KG1 (cell line): ENCODE measurements at regions not wholly inside any gene's neighbourhood (a gene's known extent, or its start where the extent isn't known, plus 50 kb on each side); places are given as distances from the start of the nearest gene placed in this dataset.
A peak's percentile ranks its signal among the peaks of the same experiment; 100 is the strongest.

Source experiments
- DNase-seq: peaks from one replicate; lab custom pipeline; 2025; lab: John Stamatoyannopoulos, UW

DNA sequence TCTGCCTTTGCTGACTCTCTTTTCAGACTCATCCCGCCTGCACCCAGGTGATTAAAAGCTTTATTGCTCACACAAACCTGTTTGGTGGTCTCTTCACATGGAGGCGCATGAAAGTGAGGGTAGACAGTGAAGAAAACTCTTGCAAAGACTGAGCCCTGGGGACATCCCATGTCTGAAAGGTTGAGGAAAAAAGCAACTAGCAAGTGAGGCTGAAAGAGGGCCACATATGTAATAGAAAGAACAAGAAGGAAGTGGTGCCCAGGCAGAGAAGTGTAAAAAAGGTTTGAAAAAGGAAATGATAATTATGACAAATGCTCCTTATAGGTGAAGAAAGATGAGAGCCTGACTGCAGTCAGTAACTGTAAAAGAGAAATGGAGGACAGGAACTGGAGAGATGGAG is 115.9 kb upstream of the NEK7 start:
- no peak for DNase-seq

DNA sequence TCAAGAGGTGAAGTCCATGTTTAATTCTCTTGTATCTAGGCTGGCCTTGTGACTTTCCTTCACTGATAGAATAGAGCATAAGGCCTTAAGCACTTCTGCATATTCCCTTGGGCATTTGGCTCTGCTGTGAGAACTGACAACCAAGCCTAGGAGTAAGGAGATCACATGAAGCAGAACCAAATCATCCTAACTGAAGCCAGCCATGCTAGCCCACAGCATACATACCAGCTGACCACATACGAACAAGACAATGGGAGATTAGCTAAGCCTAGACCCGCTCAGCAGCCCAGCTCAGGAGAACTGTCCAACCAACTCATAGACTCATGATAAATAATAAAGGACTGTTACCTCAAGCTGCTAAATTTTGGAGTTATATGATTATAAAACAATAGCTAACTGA is 114.6 kb upstream of the NEK7 start:
- DNase-seq = no peak

DNA sequence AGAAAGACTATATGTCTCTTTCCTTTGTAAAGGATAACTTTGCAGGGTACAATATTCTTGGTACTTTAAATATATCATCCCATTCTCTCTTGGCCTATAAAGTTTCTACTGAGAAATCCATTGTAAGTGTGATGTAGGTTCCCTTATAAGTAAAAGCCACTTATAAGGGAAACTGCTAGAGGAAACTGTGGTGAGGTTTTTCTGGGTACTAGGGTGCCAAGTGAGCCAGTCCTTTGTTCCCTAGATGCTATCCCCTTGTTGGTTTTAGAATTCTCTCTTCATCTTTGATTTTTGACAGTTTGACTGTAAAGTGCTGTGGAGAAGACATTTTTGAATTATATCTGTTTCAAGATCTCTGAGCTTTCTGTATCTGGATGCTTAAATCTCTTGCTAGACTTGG is 108.9 kb upstream of the NEK7 start:
- DNase-seq = no peak

DNA sequence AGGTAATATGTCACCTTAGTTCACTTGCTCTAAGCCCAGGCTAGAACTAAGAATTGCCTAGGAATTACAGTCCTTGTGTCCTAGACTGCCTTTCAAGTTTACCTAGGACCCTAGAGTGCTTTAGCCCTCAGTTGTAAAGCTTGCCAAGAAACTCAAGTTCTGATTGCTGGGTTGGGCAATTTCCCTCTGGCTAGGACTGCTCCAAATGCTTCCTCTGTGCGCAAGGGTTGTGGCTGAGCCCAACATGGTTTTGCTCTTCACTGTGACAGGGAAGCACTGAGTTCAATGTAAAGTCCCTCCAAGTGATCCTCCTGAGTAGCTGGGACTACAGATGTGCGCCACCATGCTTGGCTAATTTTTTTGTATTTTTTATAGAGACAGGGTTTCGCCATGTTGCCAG is 102.3 kb upstream of the NEK7 start:
- DNase-seq = no peak

DNA sequence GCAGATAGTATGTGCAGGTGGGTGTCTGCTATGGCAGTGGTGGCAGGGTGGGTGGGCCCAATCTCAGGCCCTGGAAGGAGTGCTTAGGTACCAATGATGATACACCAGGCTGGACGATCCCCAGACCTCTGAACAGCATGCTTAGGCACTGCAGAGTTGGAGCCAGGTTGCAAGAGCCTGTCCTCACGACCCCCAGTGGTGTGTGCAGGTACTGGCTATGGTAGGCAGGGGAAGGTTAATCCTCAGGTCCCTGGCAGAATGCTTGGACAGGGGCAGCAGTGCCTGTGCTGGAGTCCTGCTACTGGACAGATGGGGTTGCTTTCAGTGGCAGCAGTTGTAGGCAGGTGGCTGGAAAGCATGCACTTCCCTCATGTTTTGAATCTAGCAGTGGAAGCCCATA is 100.5 kb upstream of the NEK7 start:
- no peak for DNase-seq

DNA sequence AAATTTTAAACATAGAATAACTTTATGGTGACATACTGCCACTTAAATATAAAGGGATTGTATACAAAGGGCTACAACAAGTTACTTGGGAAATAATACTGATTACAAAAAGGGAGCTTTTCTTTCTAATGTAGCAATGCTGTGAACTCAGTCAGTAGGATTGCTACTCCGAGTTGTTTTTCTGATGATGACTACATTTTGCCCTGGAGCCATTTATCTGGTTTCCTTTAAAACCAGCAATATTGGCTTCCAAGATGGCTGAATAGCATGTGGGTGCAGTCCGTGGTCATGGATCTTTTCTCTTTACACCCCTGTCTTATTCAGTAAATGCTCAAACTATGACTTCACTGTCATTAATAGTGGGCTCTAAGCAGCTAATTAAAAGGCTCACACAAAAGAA is 92.6 kb upstream of the NEK7 start:
- no peak for DNase-seq

DNA sequence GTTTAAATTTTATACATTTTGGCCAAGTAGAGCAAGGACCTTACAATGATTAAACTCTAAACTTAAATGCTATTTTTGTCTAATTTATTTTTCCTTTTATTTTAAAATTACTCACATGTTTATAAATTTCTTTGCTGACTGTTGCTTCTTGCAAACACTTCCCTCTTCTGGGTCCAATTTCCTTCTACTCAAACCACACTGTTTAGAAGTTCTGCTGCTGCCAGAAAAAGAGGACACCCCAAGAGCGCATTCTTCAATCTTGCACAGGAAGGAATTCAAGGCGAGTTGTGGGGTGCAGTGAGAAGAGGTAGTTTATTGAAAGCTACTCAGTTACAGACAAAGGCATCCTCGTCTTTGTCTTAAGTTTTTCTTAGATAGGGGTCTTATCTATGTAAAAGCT is 88.5 kb upstream of the NEK7 start:
- no peak for DNase-seq

DNA sequence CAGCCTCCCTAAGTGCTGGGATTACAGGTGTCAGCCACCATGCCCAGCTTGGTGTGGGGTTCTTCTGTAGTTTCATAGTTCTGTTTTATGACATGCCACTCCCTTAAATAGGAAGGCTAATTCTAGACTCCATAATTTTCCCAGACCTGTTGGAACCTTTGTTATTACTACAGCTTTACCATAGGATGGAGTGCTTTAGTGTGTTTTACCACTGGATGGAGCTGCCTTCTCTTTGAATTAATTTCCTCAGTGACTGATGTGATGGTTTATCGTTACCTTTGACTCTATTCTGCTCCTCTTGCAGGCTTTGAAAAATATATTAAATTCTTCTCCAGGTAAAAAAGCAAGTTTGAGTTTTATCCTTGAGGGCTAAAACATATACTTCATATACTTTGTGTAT is 84.6 kb upstream of the NEK7 start:
- DNase-seq = no peak

DNA sequence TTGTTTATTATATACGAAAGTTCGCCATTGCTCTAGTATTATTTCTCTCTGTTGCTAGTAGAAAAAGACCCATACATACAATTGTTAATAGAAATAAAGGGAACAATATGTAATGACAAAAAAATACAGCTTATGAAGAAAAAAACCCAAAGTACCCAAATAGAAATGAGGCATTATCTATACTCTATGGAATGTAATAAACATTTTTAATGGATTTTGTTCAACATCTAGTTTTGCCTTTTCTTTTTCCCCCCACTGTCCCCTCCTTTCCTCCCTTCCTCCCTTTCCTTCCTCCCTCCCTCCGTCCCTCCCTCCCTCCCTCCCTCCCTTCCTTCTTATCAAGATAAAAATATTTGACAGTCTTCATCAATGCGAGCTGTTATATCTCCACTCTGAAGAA is 81.5 kb upstream of the NEK7 start:
- no peak for DNase-seq

DNA sequence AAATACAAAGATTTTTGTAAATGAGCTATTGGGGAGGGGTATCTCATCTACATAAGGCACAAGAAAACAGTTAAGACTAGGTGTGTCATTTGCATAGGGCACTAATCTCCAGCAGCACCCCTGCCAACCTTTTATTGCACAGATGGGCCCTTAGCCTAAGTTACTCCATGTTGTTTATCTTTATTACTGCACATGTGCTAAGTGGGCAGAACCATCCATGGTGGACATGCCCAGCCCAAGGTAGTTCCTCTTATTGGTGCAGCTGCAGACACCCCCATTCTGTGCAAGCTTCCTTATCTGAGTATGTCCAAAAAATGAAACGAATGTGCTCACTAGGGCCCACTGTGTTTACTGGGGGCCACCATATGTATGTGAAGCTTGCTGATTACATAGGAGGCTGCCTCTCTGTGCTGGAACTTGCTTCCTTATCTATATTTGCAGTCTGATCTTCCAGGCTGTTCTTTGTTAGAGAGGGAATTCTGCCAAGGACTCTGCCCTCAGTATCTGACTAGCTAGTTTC is 77.3 kb upstream of the NEK7 start:
- no peak for DNase-seq

DNA sequence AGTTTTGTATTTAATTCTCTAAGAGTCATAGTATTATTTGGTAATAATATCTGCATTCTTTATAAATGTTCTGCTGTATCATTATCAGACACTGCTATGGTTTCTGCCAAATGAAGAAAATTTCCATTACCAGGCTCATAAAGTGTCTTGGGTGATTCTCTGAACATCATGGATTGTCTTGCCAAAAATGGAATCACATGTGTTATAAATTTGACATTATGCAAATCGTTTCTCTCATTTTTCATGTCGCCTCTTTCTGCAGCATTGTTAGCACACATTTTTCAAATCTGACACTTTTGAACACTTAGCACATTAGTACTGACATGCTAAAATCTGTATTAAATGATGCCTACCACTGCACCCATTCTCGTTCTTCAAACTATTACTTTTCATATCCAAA is 74.2 kb upstream of the NEK7 start:
- DNase-seq = no peak

DNA sequence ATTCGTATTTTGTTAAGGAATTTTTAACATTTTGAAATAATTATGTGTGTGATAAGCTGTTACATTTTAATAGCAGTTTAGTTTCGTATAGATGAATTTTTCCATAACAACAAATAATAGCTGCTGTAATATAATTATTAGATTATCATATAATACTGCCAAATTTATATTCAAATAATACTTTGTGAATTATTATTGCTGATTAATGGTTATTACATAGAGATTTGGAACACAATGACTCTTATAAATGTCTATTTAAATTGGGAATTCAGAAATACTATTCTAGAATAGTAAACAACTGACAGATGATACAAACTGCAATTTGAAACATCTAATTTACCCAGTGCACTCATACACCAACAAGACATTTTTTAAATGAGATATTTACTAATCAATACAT is 73.2 kb upstream of the NEK7 start:
- DNase-seq = no peak

DNA sequence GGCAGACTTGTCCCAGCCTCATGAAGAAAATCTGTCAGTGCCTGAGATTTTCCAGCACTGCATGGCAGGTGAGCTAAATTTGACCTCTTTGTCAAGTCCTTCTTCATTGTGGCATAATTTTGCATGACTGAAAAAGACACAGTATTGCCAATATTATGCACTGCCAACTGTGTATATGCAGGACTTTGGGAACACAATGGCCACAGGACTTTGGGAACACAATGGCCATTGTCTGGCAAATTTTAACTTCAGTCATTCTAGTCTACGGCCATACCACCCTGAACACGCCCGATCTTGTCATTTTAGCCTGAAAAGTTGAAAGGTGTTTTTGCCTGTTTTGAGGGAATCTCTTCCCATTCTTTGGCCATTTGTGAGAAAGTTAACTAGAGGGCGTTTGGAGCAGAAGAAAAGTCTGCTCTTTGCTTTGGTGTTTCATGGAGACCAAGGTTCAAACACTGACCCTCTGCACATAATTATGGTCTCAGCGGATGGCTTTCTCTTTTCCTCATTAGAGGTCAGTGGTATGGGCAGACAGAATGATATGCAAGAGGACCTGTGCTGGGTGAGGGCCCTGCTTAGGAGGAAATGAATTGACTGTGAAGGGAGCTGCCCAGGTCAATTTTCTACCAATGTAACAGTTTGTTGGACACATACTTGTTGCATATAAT is 72.4 kb upstream of the NEK7 start:
- no peak for DNase-seq

DNA sequence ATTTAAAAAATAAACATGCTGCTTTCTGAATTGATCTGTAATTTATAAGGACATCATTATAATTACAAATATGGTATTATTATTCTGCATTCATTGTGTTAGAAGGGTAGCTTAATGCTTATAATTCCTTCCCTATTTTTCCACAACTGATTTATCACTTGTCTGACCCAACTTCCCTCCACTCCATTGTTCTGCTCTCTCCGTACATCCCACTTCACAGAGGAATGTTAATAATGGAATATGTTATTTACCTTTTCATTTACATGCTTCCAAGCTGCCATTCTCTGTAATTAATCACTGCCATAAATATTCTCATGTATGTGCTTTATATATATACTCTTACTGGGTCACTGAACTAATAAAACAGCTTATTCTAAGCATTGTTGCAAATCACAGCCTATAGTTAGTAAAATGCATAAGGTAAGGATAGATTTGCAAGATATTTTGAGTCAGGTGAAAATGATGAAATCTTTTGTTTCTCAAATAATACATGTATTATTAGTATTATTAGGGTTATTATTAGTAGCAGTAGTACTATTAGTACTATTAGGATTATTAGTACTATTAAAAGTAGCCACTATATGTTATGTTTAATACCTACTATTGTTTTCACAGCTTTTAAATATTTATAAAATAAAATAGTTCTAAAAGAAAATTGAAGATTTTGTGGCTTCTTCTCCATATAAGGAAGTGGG is 70.6 kb upstream of the NEK7 start:
- no peak for DNase-seq

DNA sequence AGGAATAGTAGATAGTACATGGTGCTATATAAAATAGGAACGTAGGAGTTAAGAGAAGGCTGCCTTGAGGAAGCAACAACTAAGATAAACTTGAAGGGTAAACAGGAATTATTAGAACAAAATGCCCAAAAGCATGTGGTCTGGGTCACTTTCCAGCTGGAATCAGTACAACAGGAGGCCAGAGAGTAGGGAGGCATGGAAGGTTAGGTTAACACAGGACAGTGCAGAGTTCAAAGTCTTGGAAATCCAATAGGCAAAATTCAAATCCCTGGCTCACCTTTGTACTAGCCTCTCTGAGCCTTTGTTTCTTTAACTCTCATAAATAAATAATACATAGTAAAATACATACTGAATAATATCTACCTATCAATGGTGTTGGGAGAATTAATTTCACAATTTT is 69.0 kb upstream of the NEK7 start:
- DNase-seq = no peak

DNA sequence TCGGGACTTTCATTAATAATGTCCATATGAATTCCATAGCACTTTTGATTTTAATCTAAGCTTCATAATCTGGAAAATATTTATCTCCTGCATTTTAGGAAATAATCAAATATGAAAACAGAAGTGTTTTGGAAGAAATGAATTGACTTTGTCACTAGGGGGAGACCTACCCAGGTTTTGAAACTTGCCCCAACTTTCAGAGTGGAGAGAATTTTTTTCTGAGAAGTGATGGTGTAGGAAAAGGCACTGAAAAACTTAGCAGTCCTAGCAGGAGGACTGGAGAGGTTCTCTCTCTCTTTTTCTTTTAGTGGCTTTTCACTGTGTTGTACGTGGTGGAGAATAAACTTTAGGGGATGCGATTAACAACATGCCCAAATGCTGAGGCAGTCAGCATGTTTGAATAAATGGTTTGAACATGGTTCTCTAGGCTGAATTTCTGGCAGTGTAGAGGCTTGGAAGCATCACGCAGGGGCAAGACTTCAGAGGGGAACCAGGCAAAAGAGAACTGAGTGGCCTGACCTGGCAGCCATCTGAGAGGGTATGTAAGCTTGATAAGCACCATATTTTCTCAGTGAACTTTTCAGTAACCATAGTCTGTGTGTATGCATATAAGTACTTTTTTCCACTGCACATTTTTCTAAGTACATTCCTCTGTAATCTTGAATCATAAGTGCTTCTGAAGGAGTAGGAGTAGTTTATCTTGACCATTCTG is 68.3 kb upstream of the NEK7 start:
- peak; percentile 67 for DNase-seq

DNA sequence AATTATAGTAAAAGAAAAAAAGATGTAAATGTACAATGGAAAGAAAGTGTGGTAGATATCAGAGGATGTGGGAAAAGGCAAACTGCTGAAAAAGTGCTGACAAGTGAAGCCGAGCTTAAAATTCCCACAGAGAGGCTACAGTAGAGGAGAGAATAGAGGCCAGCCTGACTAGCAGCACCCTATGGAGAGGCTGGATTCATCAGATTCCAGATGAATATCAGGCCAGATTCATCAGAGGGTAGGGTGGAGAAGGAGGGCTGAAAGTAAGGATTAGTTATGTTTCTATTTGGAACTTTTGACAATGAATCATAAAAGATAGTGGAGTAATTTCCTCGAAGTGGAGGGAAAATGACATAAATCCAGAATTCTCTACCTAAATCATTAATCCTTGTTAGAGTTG is 60.4 kb upstream of the NEK7 start:
- DNase-seq = no peak

DNA sequence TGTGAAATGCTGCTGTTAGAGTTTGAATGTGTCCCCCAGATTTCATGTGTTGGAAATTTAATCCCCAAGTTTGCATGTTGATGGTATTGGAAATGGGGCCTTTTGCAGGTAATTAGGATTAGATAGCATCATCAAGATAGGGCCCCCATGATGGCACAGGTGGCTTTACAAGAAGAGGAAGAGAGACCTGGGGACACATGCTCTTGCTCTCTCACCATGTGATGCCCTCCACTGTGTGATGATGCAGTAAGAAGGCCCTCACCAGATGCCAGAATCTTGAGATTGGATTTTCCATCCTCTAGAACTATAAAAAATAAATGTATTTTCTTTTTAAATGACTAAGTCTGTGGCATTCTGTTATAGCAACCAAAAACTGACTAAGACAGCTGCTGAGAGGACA is 57.0 kb upstream of the NEK7 start:
- DNase-seq = no peak

DNA sequence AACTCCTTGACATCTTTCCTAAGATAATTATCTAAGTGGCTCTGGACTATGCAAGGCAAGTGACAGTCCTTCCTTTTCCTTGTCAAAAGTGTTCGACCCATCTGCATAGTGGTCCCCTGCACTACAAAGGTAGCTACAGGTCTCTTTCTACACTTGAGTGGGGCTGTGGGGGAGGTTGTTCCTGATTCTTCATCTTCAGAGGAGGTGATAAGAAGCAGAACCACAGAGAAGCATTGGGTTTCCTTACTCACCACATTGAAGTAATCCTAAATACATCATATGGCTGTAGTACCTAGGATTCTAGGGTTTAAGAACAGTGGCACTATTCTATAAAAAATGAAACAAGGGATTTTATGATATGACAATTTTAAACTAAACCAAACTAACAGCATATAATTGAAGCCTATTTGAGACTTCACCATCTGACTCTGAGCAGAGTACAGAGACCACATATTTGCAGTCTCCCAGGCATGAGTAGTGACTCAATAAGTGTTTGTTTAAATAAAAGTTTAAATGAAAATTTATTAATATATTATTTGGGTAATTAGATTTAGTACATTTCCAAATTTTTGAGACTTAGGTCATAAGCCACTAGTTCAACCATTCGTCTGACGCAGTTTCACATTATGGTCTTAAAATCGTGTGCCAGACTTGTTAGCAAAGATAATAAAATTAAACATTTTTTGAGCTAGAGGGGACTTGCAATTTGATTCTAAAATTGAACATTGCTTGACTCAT is 54.9 kb upstream of the NEK7 start:
- no peak for DNase-seq

DNA sequence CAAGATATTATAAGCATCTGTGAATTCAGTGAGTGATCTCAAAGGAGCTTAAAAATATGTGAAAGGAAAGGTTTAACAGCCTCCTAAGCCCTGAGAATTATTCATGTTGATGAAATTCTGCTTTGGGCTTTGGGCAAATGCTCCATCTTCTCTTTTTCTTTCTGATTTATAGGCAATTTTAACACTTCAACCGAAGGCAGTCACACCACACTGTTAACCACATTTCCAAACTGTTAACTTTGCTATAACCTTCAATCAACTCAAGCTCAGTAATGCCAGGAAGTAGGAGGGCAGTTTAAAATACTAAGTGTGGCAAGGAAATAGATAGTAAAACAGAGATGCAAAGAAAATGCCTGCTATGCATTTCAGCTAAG is 54.4 kb upstream of the NEK7 start:
- no peak for DNase-seq

DNA sequence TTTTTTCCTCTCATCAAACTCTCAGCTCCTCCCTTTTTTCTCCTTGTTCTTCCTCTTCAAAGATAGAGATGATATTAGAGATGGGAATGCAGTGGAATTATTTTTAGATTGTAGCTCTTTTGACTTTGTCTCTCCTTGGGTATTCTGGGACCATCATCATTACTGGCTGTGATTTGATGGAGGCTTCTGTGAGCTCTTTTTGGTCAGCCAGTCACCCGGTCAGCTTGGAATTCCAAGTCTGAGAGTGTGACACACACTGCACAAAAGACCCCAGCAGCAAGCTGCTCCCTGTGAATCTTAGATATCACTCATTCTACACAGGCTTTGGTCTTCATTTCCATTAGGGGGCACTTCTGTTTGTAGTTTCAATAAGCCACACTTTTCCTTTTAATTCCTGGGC is 51.6 kb upstream of the NEK7 start:
- no peak for DNase-seq

DNA sequence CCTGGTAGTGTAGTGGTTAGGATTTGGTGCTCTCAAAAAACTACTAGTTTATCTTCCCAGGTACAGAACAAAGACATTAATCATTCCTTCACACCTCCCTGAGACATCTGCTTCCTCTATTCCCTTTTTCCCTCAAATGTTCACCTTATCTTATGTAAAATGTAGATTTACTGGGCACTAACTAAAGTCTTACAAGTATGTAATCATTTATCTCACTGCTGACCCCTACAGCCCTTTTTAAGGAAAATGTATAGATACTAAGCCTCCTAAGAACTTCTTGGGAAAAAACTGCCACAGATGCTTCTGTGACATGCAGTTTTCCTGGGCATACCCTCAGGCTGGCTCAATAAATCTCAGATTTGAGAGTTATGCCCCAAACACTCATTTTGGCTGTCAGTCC is 50.8 kb upstream of the NEK7 start:
- no peak for DNase-seq
